ENCODE measurements at regions not wholly inside any gene's neighbourhood (a gene's known extent, or its start where the extent isn't known, plus 50 kb on each side); places are given as distances from the start of the nearest gene placed in this dataset.

DNA sequence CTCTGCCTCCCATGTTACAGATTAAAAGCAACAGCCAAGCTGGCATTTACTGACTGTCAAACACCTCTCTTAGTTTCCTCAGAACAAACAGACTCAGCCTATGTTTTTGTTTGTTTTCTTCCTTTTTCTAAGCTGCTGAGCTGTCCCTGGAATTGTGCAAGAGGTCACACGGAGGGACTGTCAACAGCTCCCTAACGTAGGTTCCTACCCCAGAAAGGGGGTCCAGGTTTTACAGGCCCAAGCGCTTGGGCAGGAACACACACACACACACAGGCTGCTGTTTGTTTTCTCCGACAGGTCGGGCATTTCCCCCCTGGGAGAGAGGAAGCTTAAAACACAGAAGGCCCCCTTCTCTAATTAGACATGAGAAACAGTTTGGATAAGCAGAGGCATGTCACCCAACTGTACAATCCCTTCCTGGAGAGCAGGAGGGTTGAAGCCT lies 739.6 kb upstream of the TBX3 start:
- Mint-ChIP-seq H3K4me1 (ENCODE audit: low read depth) (no peaks in the 10 kb centered on the region), H3K9me3 (no peaks in the 10 kb centered on the region), H3K27ac (no peak overlapping the region), H3K27me3 (no peaks in the 10 kb centered on the region), H3K36me3 (ENCODE audit: low read depth) (no peaks in the 10 kb centered on the region), H3K4me3 (no peak overlapping the region)
- intact Hi-C loops (cut with micrococcal nuclease) = no loop called here

DNA sequence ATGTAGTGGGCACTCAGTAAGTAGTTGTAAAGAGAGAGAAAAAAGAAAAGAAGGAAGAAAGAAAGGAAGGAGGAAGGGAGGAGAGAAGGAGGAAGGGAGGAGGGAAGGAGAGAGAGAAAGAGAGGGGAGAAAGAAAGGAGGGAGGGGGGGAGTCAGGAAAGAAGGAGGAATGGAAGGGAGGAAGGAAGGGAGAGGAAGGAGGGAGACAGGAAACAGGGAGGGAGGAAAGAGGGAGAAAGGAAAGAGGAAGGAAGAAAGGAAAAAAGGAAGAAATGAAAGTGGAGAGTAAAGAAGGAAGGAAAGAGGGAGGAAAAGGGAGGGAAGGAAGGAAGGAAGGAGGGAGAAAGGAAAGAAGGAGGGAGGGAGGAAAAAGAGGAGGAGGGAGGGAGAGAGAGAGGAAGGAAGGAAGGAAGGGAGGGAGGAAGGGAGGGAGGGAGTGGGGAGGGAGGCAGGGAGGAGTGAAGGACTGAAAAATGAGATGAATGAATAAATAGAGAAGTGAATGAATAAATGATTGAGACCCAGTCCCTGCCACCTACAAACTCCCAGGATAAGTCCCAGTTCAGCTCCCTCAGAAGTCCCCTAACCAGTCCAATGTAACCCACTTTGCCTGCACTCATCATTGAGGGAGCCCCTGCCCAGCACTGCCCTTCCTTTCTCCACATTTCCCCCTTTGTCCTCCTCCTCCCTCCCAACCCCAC lies 739.0 kb upstream of the TBX3 start:
- H3K27me3 Mint-ChIP-seq = no peaks in the 10 kb centered on the region
- intact Hi-C loops (cut with micrococcal nuclease) = no loop called here
- H3K27ac Mint-ChIP-seq = no peak overlapping the region
- no peaks in the 10 kb centered on the region for H3K4me1 Mint-ChIP-seq (ENCODE audit: low read depth)
- no peaks in the 10 kb centered on the region for H3K36me3 Mint-ChIP-seq (ENCODE audit: low read depth)
- H3K9me3 Mint-ChIP-seq = no peaks in the 10 kb centered on the region
- H3K4me3 Mint-ChIP-seq = no peak overlapping the region

DNA sequence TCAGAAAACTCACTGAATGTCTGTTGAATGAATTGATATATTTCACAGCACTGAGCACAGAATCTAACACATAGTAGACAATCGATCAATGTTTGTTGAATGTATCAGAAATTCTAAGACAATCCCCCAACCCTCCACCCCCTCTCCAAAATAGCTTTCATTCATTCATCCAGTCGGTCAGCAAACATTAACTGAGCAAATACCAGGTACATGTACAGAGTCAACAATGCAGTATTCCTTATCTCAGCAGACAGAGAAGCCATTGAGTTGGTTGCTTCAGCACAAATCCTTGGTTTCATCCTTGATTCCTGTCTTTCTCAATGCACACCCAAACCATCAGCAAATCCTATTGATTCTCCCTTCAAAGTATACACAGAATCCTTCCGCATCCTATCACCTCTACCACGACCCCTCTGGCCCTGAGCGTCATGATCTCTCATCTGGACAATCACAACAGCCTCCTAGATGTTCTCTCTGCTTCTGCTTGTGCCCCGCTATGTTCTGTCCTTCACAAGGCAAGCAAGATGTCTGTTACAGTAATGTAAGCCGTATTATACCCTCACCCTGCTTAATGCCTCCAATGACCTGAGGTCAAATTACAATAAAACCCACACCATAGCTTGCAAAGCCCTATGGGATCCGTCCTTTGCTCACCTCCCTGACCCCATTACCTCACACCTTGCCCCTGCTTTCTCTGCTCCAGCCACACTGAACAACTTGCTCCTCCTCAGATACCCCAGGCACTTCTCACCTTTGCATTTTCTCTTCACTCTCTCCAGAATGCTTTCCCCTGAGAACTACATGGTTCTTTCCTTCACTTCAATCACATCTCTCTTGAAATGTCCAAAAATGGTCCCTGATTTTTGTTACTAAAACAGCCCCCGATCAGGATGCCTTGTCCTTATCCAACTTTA lies 738.1 kb upstream of the TBX3 start:
- intact Hi-C loops (cut with micrococcal nuclease) = no loop called here

DNA sequence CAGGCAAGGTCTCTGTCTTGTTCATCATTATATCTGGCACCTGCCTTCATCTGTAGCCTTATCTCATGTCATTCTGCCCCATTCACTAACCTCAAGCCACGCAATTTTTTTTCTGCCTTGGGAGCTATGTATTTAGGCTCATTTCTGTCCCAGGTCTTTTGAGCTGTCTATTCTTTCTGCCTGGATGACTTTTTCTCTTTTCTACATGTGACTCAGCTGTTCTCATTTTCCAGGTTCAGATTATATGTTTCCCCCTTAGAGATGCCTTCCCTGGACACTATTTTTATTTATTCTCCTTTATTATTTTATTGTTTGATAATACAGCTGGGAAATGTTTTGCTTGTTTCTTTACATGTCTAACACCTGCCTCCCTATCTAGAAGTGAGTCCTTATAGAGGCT lies 737.4 kb upstream of the TBX3 start:
- intact Hi-C loops (cut with micrococcal nuclease) = no loop called here
- no peaks in the 10 kb centered on the region for H3K36me3 Mint-ChIP-seq (ENCODE audit: low read depth)
- no peaks in the 10 kb centered on the region for H3K9me3 Mint-ChIP-seq
- no peaks in the 10 kb centered on the region for H3K4me1 Mint-ChIP-seq (ENCODE audit: low read depth)
- H3K4me3 Mint-ChIP-seq = no peak overlapping the region
- no peaks in the 10 kb centered on the region for H3K27me3 Mint-ChIP-seq
- H3K27ac Mint-ChIP-seq = no peak overlapping the region

More for the DNA sequence above, 738.1 kb upstream of the TBX3 start:
- no peak overlapping the region for H3K27ac Mint-ChIP-seq
- H3K4me3 Mint-ChIP-seq = no peak overlapping the region
- no peaks in the 10 kb centered on the region for H3K9me3 Mint-ChIP-seq
- H3K36me3 Mint-ChIP-seq (ENCODE audit: low read depth) = no peaks in the 10 kb centered on the region
- H3K27me3 Mint-ChIP-seq = no peaks in the 10 kb centered on the region
- no peaks in the 10 kb centered on the region for H3K4me1 Mint-ChIP-seq (ENCODE audit: low read depth)

DNA sequence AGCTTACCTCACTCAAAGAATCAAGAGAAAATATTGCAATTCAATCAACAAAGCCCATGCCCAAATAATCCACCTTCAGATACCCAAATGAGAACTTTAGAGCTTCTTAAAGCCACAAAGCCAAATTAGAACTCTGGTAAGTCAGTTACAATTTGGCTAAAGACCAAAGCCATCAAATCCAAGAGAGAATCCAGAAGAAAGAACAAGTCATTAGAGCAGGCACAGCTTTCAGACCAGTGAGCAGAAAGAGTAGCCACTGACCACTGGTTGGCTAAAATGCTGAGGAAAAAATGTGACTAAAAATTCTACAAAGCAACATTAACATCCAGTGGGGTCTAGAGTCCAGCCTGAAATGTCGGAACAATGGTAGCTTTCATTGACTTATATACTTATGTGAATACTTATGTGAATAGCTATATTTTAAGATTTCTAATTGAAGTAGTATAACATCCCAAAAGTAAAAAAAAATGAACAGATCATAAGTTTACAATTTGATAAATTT lies 735.2 kb upstream of the TBX3 start:
- no peaks in the 10 kb centered on the region for H3K4me1 Mint-ChIP-seq (ENCODE audit: low read depth)
- no peak overlapping the region for H3K27ac Mint-ChIP-seq
- H3K27me3 Mint-ChIP-seq = no peaks in the 10 kb centered on the region
- H3K4me3 Mint-ChIP-seq = no peak overlapping the region
- H3K9me3 Mint-ChIP-seq = no peaks in the 10 kb centered on the region
- intact Hi-C loops (cut with micrococcal nuclease) = no loop called here
- H3K36me3 Mint-ChIP-seq (ENCODE audit: low read depth) = no peaks in the 10 kb centered on the region

DNA sequence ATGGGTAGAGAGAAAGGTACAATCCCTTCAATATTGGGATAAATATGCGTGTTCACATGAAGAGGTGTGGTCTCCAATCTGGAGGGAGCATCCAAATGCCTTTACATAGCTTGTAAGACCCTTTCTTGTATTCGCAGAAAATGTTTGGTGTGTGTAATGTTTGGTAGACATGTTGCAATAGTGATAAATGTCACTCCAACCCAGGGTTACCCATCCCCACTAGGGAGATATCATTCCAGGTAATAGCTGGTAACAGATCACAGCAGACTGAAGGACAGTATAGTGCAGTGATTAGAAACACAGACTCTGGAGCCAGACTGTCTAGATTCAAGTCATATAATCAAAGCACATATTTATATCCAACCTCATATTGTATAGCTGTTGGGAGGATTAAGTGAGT lies 733.6 kb upstream of the TBX3 start:
- no peaks in the 10 kb centered on the region for H3K4me1 Mint-ChIP-seq (ENCODE audit: low read depth)
- H3K36me3 Mint-ChIP-seq (ENCODE audit: low read depth) = no peaks in the 10 kb centered on the region
- no peak overlapping the region for H3K4me3 Mint-ChIP-seq
- H3K27me3 Mint-ChIP-seq = no peaks in the 10 kb centered on the region
- H3K9me3 Mint-ChIP-seq = no peaks in the 10 kb centered on the region
- intact Hi-C loops (cut with micrococcal nuclease) = no loop called here
- H3K27ac Mint-ChIP-seq = no peak overlapping the region

DNA sequence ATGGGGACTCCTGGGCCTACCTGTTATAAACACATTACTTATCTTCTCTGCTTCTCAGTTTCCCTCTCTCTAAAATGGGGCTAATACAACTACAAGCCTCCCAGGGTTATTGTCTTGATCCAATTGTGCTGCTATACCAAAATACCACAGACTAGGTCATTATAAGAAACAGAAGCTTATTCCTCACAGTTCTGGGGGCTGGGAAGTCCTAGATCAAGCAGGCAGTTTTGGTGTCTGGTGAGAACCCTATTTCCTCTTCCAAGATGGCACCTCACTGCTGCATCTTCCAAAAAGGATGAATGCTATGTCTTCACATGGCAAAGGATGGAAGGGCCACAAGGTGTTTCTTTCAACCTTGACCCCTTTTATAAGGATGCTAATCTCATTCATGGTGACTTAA lies 732.9 kb upstream of the TBX3 start:
- Mint-ChIP-seq H3K27ac (no peak overlapping the region), H3K27me3 (no peaks in the 10 kb centered on the region), H3K4me3 (no peak overlapping the region), H3K9me3 (no peaks in the 10 kb centered on the region), H3K4me1 (ENCODE audit: low read depth) (no peaks in the 10 kb centered on the region), H3K36me3 (ENCODE audit: low read depth) (no peaks in the 10 kb centered on the region)
- intact Hi-C loops (cut with micrococcal nuclease) = no loop called here

DNA sequence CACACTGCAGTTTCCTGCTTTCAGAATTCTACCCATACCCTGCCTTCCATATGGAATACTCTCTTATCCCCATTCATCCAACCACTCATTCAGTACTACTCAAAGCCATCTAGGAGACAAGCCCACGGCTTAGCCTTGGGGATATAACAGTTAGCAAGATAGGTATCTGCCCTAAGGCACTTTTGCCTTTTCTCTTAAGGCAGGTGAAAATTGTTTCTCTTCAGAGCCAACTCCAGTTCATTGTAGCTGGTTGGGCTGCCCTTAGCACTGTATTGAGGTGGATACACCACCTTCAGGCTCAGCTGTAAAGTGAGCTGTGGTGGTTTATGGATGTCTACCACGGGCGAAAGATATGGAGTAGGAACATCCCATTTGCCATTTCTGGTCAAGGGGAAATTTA lies 729.7 kb upstream of the TBX3 start:
- Mint-ChIP-seq H3K9me3 (no peaks in the 10 kb centered on the region), H3K27me3 (no peaks in the 10 kb centered on the region), H3K36me3 (ENCODE audit: low read depth) (no peaks in the 10 kb centered on the region), H3K27ac (no peak overlapping the region), H3K4me1 (ENCODE audit: low read depth) (no peaks in the 10 kb centered on the region), H3K4me3 (no peak overlapping the region)
- intact Hi-C loops (cut with micrococcal nuclease) = no loop called here

DNA sequence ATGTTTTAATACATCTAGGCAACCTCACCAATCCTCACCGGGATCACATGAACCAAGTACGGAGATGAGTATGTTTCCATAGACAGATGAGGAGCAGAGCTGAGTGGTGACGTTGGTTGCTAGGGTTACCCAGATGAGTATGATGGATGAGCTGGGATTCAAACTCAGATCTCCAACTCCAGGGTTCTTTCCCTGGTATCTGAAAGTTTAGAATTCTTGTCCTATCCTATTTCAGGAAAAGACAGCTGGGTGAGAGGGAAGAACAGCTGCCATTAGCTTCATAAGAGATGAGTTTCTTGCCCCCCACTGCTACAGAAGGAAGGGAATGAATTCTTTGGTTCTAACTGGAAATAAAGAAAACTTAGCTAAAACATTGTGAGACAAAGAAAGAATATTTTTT lies 728.9 kb upstream of the TBX3 start:
- no peak overlapping the region for H3K4me3 Mint-ChIP-seq
- H3K27ac Mint-ChIP-seq = no peak overlapping the region
- H3K4me1 Mint-ChIP-seq (ENCODE audit: low read depth) = no peaks in the 10 kb centered on the region
- no peaks in the 10 kb centered on the region for H3K9me3 Mint-ChIP-seq
- intact Hi-C loops (cut with micrococcal nuclease) = no loop called here
- H3K36me3 Mint-ChIP-seq (ENCODE audit: low read depth) = no peaks in the 10 kb centered on the region
- H3K27me3 Mint-ChIP-seq = no peaks in the 10 kb centered on the region

DNA sequence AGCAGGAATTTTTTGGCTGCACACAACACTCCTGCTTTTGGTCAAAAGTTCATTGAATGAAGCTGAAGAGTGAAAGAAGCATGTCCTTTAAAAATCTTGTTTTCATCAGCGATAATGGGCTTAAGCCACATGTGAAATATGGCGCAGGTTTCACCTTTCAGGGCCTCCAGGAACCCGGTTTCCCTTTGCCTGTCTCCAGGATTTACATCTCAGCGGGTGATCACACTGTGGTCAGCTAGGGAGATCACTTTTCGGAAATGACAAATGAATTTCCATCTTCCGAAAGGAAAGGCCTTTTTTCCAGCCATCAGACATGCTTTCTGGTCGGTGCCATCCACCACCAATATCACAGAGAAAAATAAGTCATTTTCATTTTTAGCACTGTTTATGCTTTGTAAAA lies 727.1 kb upstream of the TBX3 start:
- intact Hi-C loops (cut with micrococcal nuclease) = no loop called here
- Mint-ChIP-seq H3K4me1 (ENCODE audit: low read depth) (no peaks in the 10 kb centered on the region), H3K27ac (no peak overlapping the region), H3K36me3 (ENCODE audit: low read depth) (no peaks in the 10 kb centered on the region), H3K27me3 (peaks cover 2% of the 10 kb centered on the region), H3K4me3 (no peak overlapping the region), H3K9me3 (no peaks in the 10 kb centered on the region)

DNA sequence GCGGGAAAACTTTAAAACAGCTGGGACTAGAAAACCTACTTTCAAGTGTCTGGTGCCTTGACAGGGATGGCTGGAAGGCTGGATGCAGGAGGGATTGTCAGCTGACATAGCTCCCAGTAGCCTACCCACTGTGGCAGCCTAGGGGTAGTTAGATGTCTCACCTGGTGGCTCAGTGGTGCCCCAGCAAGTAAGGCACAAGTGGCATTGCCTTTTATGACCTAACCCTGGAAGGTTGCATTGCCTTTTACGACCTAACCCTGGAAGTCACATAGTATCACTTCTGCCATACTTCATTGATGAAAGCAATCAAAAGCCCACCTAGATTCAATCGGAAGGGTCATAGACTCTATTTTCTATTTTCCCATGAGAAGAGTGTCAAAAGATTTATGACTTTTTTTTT lies 724.7 kb upstream of the TBX3 start:
- Mint-ChIP-seq H3K27me3 (peaks cover 2% of the 10 kb centered on the region), H3K4me3 (no peak overlapping the region), H3K9me3 (no peaks in the 10 kb centered on the region), H3K4me1 (ENCODE audit: low read depth) (no peaks in the 10 kb centered on the region), H3K36me3 (ENCODE audit: low read depth) (no peaks in the 10 kb centered on the region), H3K27ac (no peak overlapping the region)
- intact Hi-C loops (cut with micrococcal nuclease) = no loop called here

DNA sequence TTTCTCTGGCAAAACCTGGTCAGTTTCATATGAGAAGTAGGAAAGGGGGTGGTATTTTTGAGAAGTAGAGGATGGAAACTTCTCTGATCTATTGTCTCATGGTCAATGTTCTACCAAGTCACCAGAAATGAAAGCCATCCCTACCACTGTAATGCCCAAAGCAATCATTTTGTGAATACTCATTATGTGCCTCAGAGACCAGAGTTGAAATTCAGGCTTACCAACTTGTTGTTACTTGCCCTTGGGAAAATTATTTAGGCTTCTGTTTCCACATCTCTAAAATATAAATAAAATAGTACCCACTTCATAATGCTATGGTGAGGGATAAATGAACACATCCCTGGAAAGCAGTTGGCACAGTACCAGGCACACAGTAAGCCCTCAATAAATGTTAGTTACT lies 723.7 kb upstream of the TBX3 start:
- H3K4me3 Mint-ChIP-seq = no peak overlapping the region
- H3K9me3 Mint-ChIP-seq = no peaks in the 10 kb centered on the region
- H3K36me3 Mint-ChIP-seq (ENCODE audit: low read depth) = no peaks in the 10 kb centered on the region
- intact Hi-C loops (cut with micrococcal nuclease) = no loop called here
- H3K27me3 Mint-ChIP-seq = peaks cover 2% of the 10 kb centered on the region
- H3K27ac Mint-ChIP-seq = no peak overlapping the region
- no peaks in the 10 kb centered on the region for H3K4me1 Mint-ChIP-seq (ENCODE audit: low read depth)

DNA sequence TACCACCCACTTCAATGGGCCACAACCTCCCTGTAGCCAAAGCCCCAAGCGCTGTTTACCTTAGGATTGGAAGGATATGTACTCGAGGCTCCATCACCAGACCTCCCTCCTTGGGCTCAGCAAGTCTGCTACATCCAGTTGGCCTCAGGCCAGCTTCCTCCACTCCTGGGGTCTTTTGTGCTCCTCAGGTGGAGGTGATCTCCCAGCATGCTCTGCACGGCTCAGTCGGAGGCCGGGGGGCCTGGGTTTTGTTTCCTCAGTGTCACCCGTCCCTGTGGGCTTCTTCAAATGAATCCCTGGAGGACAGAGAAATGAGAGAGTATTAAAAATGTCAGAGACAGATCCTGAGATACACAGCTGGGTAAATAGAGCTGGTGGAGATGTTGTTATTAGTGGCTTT lies 723.1 kb upstream of the TBX3 start:
- intact Hi-C loops (cut with micrococcal nuclease) = no loop called here
- Mint-ChIP-seq H3K4me3 (no peak overlapping the region), H3K9me3 (no peaks in the 10 kb centered on the region), H3K27ac (no peak overlapping the region), H3K36me3 (ENCODE audit: low read depth) (no peaks in the 10 kb centered on the region), H3K4me1 (ENCODE audit: low read depth) (no peaks in the 10 kb centered on the region), H3K27me3 (peaks cover 2% of the 10 kb centered on the region)

DNA sequence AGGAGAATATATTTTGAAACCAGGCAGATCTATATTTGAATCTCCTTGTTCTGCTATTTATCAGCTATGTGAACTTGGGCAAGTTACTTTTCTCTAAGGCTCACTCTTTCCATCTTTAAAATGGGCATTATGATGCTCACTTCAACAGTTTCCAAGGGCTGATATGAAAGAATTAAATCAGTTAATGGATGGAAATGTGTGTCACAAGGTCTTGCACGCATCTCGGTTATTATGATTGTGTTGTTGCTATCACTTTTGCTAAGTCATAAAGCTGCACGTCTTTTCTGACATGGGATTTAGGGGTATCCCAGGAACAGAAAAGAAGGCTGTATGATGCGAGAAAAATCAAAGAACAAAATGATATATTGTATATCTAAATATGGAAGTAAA lies 721.5 kb upstream of the TBX3 start:
- Mint-ChIP-seq H3K4me1 (ENCODE audit: low read depth) (no peaks in the 10 kb centered on the region), H3K27ac (no peak overlapping the region), H3K4me3 (no peak overlapping the region), H3K9me3 (no peaks in the 10 kb centered on the region), H3K27me3 (peaks cover 2% of the 10 kb centered on the region), H3K36me3 (ENCODE audit: low read depth) (no peaks in the 10 kb centered on the region)
- intact Hi-C loops (cut with micrococcal nuclease) = no loop called here

Data from dendritic cell treated with granulocyte-macrophage colony-stimulating factor and Interleukin-4, amounts not matched to agents 40 ng/mL and 50 ng/mL, for 4 days (primary cell).